KBM-7 (cell line): ENCODE measurements at regions not wholly inside any gene's neighbourhood (a gene's known extent, or its start where the extent isn't known, plus 50 kb on each side); places are given as distances from the start of the nearest gene placed in this dataset.
"Not testable (repeated sequence)": the region's sequence is repeated elsewhere in the genome, so short reads cannot be mapped to it uniquely, and the experiment has no call there.

Experiments
- DNase-seq: peaks from one replicate; pipeline ENCODE4 v3.0.0-alpha.2; 2015
- in situ Hi-C: fragments of 300-500 bp; cut with MboI; formaldehyde crosslinking; loops from 2 replicates; pipeline ENCODE4 v1.14.3; 2020; ENCODE audit warnings: low sequenced_read_pairs, low pct_unique_long_range_greater_than_20kb, mixed read lengths

GRCh38 chr16:64352246-64352645 is 769.6 kb downstream of the CDH11 start:
- no peak for DNase-seq
- in situ Hi-C loops: no loop called here

GRCh38 chr16:64351121-64351520 is 770.7 kb downstream of the CDH11 start:
- DNase-seq: no peak
- in situ Hi-C loops: no loop called here

GRCh38 chr16:64346080-64346479 is 775.8 kb downstream of the CDH11 start:
- in situ Hi-C loops: no loop called here

GRCh38 chr16:64345142-64345541 is 776.7 kb downstream of the CDH11 start:
- DNase-seq: no peak
- in situ Hi-C loops: no loop called here

More at GRCh38 chr16:64346080-64346479, 775.8 kb downstream of the CDH11 start:
- no peak for DNase-seq

- DNase-seq, in situ Hi-C loops: not testable (repeated sequence)
These were observed 777.9 kb downstream of the CDH11 start for GRCh38 chr16:64343820-64344443.

- no peak for DNase-seq
- in situ Hi-C loops: no loop called here
These were observed 778.6 kb downstream of the CDH11 start for GRCh38 chr16:64343061-64343819.

- DNase-seq, in situ Hi-C loops: not testable (repeated sequence)
These were observed 780.5 kb downstream of the CDH11 start for GRCh38 chr16:64341336-64341735.

- DNase-seq: no peak
- in situ Hi-C loops: no loop called here
These were observed 782.7 kb downstream of the CDH11 start for GRCh38 chr16:64339052-64339770.

GRCh38 chr16:64321881-64322280 is 800.0 kb downstream of the CDH11 start:
- no peak for DNase-seq
- in situ Hi-C loops: no loop called here

- in situ Hi-C loops: no loop called here
- no peak for DNase-seq
These were observed 800.8 kb downstream of the CDH11 start for GRCh38 chr16:64321066-64321465.

- in situ Hi-C loops: no loop called here
- no peak for DNase-seq
These were observed 804.3 kb downstream of the CDH11 start for GRCh38 chr16:64317601-64318000.

GRCh38 chr16:64313726-64314125 is 808.1 kb downstream of the CDH11 start:
- in situ Hi-C loops: no loop called here

GRCh38 chr16:64312980-64313379 is 808.9 kb downstream of the CDH11 start:
- no peak for DNase-seq
- in situ Hi-C loops: no loop called here

More at GRCh38 chr16:64313726-64314125, 808.1 kb downstream of the CDH11 start:
- DNase-seq: no peak

- in situ Hi-C loops: no loop called here
- DNase-seq: no peak
These were observed 809.6 kb downstream of the CDH11 start for GRCh38 chr16:64312292-64312691.

GRCh38 chr16:64311241-64311640 is 810.6 kb downstream of the CDH11 start:
- DNase-seq: no peak
- in situ Hi-C loops: no loop called here

GRCh38 chr16:64309398-64310110 is 812.3 kb downstream of the CDH11 start:
- in situ Hi-C loops: no loop called here
- DNase-seq: no peak

GRCh38 chr16:64308721-64309120 is 813.1 kb downstream of the CDH11 start:
- in situ Hi-C loops: no loop called here
- DNase-seq: no peak

GRCh38 chr16:64307431-64307830 is 814.4 kb downstream of the CDH11 start:
- DNase-seq: no peak
- in situ Hi-C loops: no loop called here

GRCh38 chr16:64305663-64306062 is 816.2 kb downstream of the CDH11 start:
- in situ Hi-C loops: no loop called here
- no peak for DNase-seq
